ENCODE measurements at regions not wholly inside any gene's neighbourhood (a gene's known extent, or its start where the extent isn't known, plus 50 kb on each side); places are given as distances from the start of the nearest gene placed in this dataset.
"Not testable (repeated sequence)": the region's sequence is repeated elsewhere in the genome, so short reads cannot be mapped to it uniquely, and the experiment has no call there.

GRCh38 chr19:30289336-30289735 is 82.8 kb upstream of the ZNF536 start:
- H3K4me3 ChIP-seq, result no peak overlapping the region
- H3K4me2 ChIP-seq (ENCODE audit: insufficient read depth, low read length), result no peak overlapping the region
- FAIRE-seq (no peak), ATAC-seq (no peak), DNase-seq (ENCODE audit: extremely low read depth in 1 of 4, low spot score in 3 of 4) (no peak)
- ChIA-PET CTCF (ENCODE audit: low intra/inter-chr PET ratio) (no interaction called here), POLR2A (no interaction called here)
- H3K9ac ChIP-seq (ENCODE audit: insufficient read depth in 1 of 2, low read depth in 2 of 2, low read length in 2 of 2), result no peak overlapping the region
- H2AFZ ChIP-seq (ENCODE audit: low read depth, low read length), result no peak overlapping the region
- in situ Hi-C loops (cut with MboI) (no loop called here), intact Hi-C loops (cut with micrococcal nuclease) (no loop called here)
- no peaks in the 10 kb centered on the region for H3K9me3 ChIP-seq (replicated peaks; ENCODE audit: control insufficient read depth, insufficient read depth, low read depth, low read length)
- no peaks in the 10 kb centered on the region for H3K4me1 ChIP-seq (replicated peaks in 1 of 2; ENCODE audit: control insufficient read depth in 2 of 2, insufficient read depth in 2 of 2, low read length in 2 of 2)
- TF ChIP-seq ZC3H8 (IDR thresholded peaks at IDR 0.05) (no peak), PURB (CRISPR knock-in tag; IDR thresholded peaks at IDR 0.05; ENCODE audit: low read depth) (no peak), RUNX1 (IDR thresholded peaks at IDR 0.05; ENCODE audit: low read depth) (no peak), ZNF507 (tag; conservative IDR thresholded peaks at IDR 0.05) (no peak), ZNF668 (CRISPR knock-in tag; IDR thresholded peaks at IDR 0.05) (no peak), GABPB1 (CRISPR knock-in tag; IDR thresholded peaks at IDR 0.05) (no peak), LEF1 (IDR thresholded peaks at IDR 0.05) (no peak), RBM22 (IDR thresholded peaks at IDR 0.05; ENCODE audit: low read depth, low read length, poor library complexity, severe bottlenecking) (no peak), GTF2A2 (tag; IDR thresholded peaks at IDR 0.05) (no peak), SUPT5H (IDR thresholded peaks at IDR 0.05) (no peak), GATAD2A (IDR thresholded peaks at IDR 0.05) (no peak)
- H3K27ac ChIP-seq (ENCODE audit: extremely low read depth, low read depth, low read length), result no peak overlapping the region
- H3K27me3 ChIP-seq (ENCODE audit: control insufficient read depth in 2 of 2, insufficient read depth in 2 of 2, low read length in 2 of 2), result no peaks in the 10 kb centered on the region
- no peaks in the 10 kb centered on the region for H4K20me1 ChIP-seq (replicated peaks; ENCODE audit: control insufficient read depth, insufficient read depth, low read length)
- BruUV-seq (replicated peaks), result no TSS peak
- no peaks in the 10 kb centered on the region for H3K36me3 ChIP-seq (ENCODE audit: control insufficient read depth, insufficient read depth, low read length)
- H3K79me2 ChIP-seq (ENCODE audit: control insufficient read depth, insufficient read depth, low read length), result no peaks in the 10 kb centered on the region
- 2% methylated on average over 9 of the region's 9 CpGs for WGBS (ENCODE audit: insufficient coverage, low coverage, missing lambda C conversion rate)
- no peaks in the 10 kb centered on the region for H3K9me1 ChIP-seq (ENCODE audit: control insufficient read depth, insufficient read depth, low read length)

- CTCF ChIA-PET (ENCODE audit: low intra/inter-chr PET ratio); H3K4me1 ChIP-seq (replicated peaks in 1 of 2; ENCODE audit: control insufficient read depth in 2 of 2, insufficient read depth in 2 of 2, low read length in 2 of 2); FAIRE-seq; H2AFZ ChIP-seq (ENCODE audit: low read depth, low read length); H3K4me3 ChIP-seq; H3K4me2 ChIP-seq (ENCODE audit: insufficient read depth, low read length); BruUV-seq (replicated peaks); H3K36me3 ChIP-seq (ENCODE audit: control insufficient read depth, insufficient read depth, low read length); H3K9me1 ChIP-seq (ENCODE audit: control insufficient read depth, insufficient read depth, low read length); H3K9ac ChIP-seq (ENCODE audit: insufficient read depth in 1 of 2, low read depth in 2 of 2, low read length in 2 of 2); H3K27ac ChIP-seq (ENCODE audit: extremely low read depth, low read depth, low read length); DNase-seq (ENCODE audit: extremely low read depth in 1 of 4, low spot score in 3 of 4); in situ Hi-C loops (cut with MboI); ATAC-seq; H3K9me3 ChIP-seq (replicated peaks; ENCODE audit: control insufficient read depth, insufficient read depth, low read depth, low read length); H4K20me1 ChIP-seq (replicated peaks; ENCODE audit: control insufficient read depth, insufficient read depth, low read length); intact Hi-C loops (cut with micrococcal nuclease); POLR2A ChIA-PET; H3K27me3 ChIP-seq (ENCODE audit: control insufficient read depth in 2 of 2, insufficient read depth in 2 of 2, low read length in 2 of 2); H3K79me2 ChIP-seq (ENCODE audit: control insufficient read depth, insufficient read depth, low read length): not testable (repeated sequence)
- TF ChIP-seq ZNF146 (CRISPR knock-in tag; IDR thresholded peaks at IDR 0.05; ENCODE audit: unreplicated experiment), result peak; percentile 20
Measured at GRCh38 chr19:30290805-30291204, 81.4 kb upstream of the ZNF536 start.

Measured in K562 (cell line).